ENCODE measurements at regions not wholly inside any gene's neighbourhood (a gene's known extent, or its start where the extent isn't known, plus 50 kb on each side); places are given as distances from the start of the nearest gene placed in this dataset.

GRCh38 chr6:85186546-85187175 lies 263.2 kb upstream of the NT5E start:
- Histone ChIP-seq H4K5ac (ENCODE audit: low read length) (no peak overlapping the region), H3K18ac (ENCODE audit: low read length) (no peak overlapping the region), H3K4me1 (ENCODE audit: control insufficient read depth, low read depth, low read length) (no peaks in the 10 kb centered on the region), H2BK5ac (ENCODE audit: low read length) (no peak overlapping the region), H3K4ac (ENCODE audit: low read depth, low read length) (no peak overlapping the region), H2BK15ac (replicated peaks; ENCODE audit: low read depth) (no peak overlapping the region), H3K4me2 (ENCODE audit: low read length) (no peak overlapping the region), H3K27me3 (ENCODE audit: insufficient read depth, low read length, poor library complexity) (no peaks in the 10 kb centered on the region), H3K9ac (ENCODE audit: low read length) (no peak overlapping the region), H2BK120ac (ENCODE audit: low read depth, low read length) (no peak overlapping the region), H3K4me3 (ENCODE audit: low read length) (no peak overlapping the region), H3K23ac (ENCODE audit: low read length) (no peak overlapping the region), H3K27ac (ENCODE audit: low read depth, low read length) (no peak overlapping the region), H3K56ac (ENCODE audit: low read length) (no peak overlapping the region), H2AK5ac (ENCODE audit: low read length) (no peak overlapping the region), H3K79me2 (ENCODE audit: control insufficient read depth, insufficient read depth, low read length) (no peaks in the 10 kb centered on the region), H3K79me1 (ENCODE audit: low read length) (no peaks in the 10 kb centered on the region), H3K36me3 (ENCODE audit: control insufficient read depth, insufficient read depth, low read length) (no peaks in the 10 kb centered on the region), H4K8ac (ENCODE audit: low read depth, low read length) (no peak overlapping the region)
- no CpG with 5 or more reads among the region's 1 CpG for WGBS (ENCODE audit: extremely low coverage, insufficient coverage, low lambda C conversion rate)
- DNase-seq, result no peak

- no peak overlapping the region for H3K4ac ChIP-seq (ENCODE audit: low read depth, low read length)
- no peak overlapping the region for H2BK5ac ChIP-seq (ENCODE audit: low read length)
- H3K23ac ChIP-seq (ENCODE audit: low read length), result no peak overlapping the region
- no peaks in the 10 kb centered on the region for H3K79me2 ChIP-seq (ENCODE audit: control insufficient read depth, insufficient read depth, low read length)
- no peaks in the 10 kb centered on the region for H3K79me1 ChIP-seq (ENCODE audit: low read length)
- H3K4me2 ChIP-seq (ENCODE audit: low read length), result no peak overlapping the region
- no peak overlapping the region for H2BK120ac ChIP-seq (ENCODE audit: low read depth, low read length)
- no CpG with 5 or more reads among the region's 1 CpG for WGBS (ENCODE audit: extremely low coverage, insufficient coverage, low lambda C conversion rate)
- H3K56ac ChIP-seq (ENCODE audit: low read length), result no peak overlapping the region
- H3K4me3 ChIP-seq (ENCODE audit: low read length), result no peak overlapping the region
- no peaks in the 10 kb centered on the region for H3K4me1 ChIP-seq (ENCODE audit: control insufficient read depth, low read depth, low read length)
- H4K8ac ChIP-seq (ENCODE audit: low read depth, low read length), result no peak overlapping the region
- no peak for DNase-seq
- no peak overlapping the region for H2BK15ac ChIP-seq (replicated peaks; ENCODE audit: low read depth)
- H3K18ac ChIP-seq (ENCODE audit: low read length), result no peak overlapping the region
- H2AK5ac ChIP-seq (ENCODE audit: low read length), result no peak overlapping the region
- H3K27me3 ChIP-seq (ENCODE audit: insufficient read depth, low read length, poor library complexity), result no peaks in the 10 kb centered on the region
- no peaks in the 10 kb centered on the region for H3K36me3 ChIP-seq (ENCODE audit: control insufficient read depth, insufficient read depth, low read length)
- no peak overlapping the region for H3K9ac ChIP-seq (ENCODE audit: low read length)
- no peak overlapping the region for H4K5ac ChIP-seq (ENCODE audit: low read length)
- no peak overlapping the region for H3K27ac ChIP-seq (ENCODE audit: low read depth, low read length)
Measured at GRCh38 chr6:85185977-85186376, 263.9 kb upstream of the NT5E start.

GRCh38 chr6:85183841-85184240 lies 266.0 kb upstream of the NT5E start:
- Histone ChIP-seq H3K23ac (ENCODE audit: low read length) (no peak overlapping the region), H3K36me3 (ENCODE audit: control insufficient read depth, insufficient read depth, low read length) (no peaks in the 10 kb centered on the region), H3K9ac (ENCODE audit: low read length) (no peak overlapping the region), H4K5ac (ENCODE audit: low read length) (no peak overlapping the region), H3K27ac (ENCODE audit: low read depth, low read length) (no peak overlapping the region), H3K18ac (ENCODE audit: low read length) (no peak overlapping the region), H3K79me1 (ENCODE audit: low read length) (no peaks in the 10 kb centered on the region), H4K8ac (ENCODE audit: low read depth, low read length) (no peak overlapping the region), H2BK120ac (ENCODE audit: low read depth, low read length) (no peak overlapping the region), H3K4me2 (ENCODE audit: low read length) (no peak overlapping the region), H3K27me3 (ENCODE audit: insufficient read depth, low read length, poor library complexity) (no peaks in the 10 kb centered on the region), H2AK5ac (ENCODE audit: low read length) (no peak overlapping the region), H3K79me2 (ENCODE audit: control insufficient read depth, insufficient read depth, low read length) (no peaks in the 10 kb centered on the region), H3K4ac (ENCODE audit: low read depth, low read length) (no peak overlapping the region), H2BK5ac (ENCODE audit: low read length) (no peak overlapping the region), H3K4me1 (ENCODE audit: control insufficient read depth, low read depth, low read length) (no peaks in the 10 kb centered on the region), H2BK15ac (replicated peaks; ENCODE audit: low read depth) (no peak overlapping the region), H3K56ac (ENCODE audit: low read length) (no peak overlapping the region), H3K4me3 (ENCODE audit: low read length) (no peak overlapping the region)
- no peak for DNase-seq

GRCh38 chr6:85172705-85173104 lies 277.2 kb upstream of the NT5E start:
- H3K79me2 ChIP-seq (ENCODE audit: control insufficient read depth, insufficient read depth, low read length), result no peaks in the 10 kb centered on the region
- DNase-seq, result no peak
- H3K56ac ChIP-seq (ENCODE audit: low read length), result no peak overlapping the region
- H3K4me2 ChIP-seq (ENCODE audit: low read length), result no peak overlapping the region
- no peak overlapping the region for H3K23ac ChIP-seq (ENCODE audit: low read length)
- H3K36me3 ChIP-seq (ENCODE audit: control insufficient read depth, insufficient read depth, low read length), result no peaks in the 10 kb centered on the region
- no peaks in the 10 kb centered on the region for H3K4me1 ChIP-seq (ENCODE audit: control insufficient read depth, low read depth, low read length)
- no peak overlapping the region for H2AK5ac ChIP-seq (ENCODE audit: low read length)
- H3K27me3 ChIP-seq (ENCODE audit: insufficient read depth, low read length, poor library complexity), result no peaks in the 10 kb centered on the region
- H4K5ac ChIP-seq (ENCODE audit: low read length), result no peak overlapping the region
- no peak overlapping the region for H3K27ac ChIP-seq (ENCODE audit: low read depth, low read length)
- H4K8ac ChIP-seq (ENCODE audit: low read depth, low read length), result no peak overlapping the region
- no peak overlapping the region for H3K18ac ChIP-seq (ENCODE audit: low read length)
- H3K9ac ChIP-seq (ENCODE audit: low read length), result no peak overlapping the region
- H2BK5ac ChIP-seq (ENCODE audit: low read length), result no peak overlapping the region
- no peak overlapping the region for H3K4ac ChIP-seq (ENCODE audit: low read depth, low read length)
- H2BK15ac ChIP-seq (replicated peaks; ENCODE audit: low read depth), result no peak overlapping the region
- no peak overlapping the region for H3K4me3 ChIP-seq (ENCODE audit: low read length)
- no peaks in the 10 kb centered on the region for H3K79me1 ChIP-seq (ENCODE audit: low read length)
- no peak overlapping the region for H2BK120ac ChIP-seq (ENCODE audit: low read depth, low read length)

DNA sequence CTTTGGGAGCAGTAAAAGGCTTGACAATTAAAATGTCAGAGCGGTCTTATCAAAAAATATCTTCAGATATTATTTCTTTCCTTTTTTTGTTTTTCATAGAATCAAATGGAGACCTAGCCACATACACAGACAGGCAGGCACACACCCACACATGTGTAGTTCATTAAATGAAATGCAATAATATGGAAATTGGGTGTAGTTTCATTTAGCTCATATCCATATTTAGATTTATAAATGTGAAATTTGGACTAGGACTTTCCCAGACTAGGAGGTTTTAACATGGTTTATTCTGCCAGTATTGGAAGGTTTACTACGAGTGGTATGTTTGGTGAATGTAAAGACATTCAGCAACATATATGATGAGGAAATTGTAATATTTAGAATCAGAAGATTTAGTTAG lies 277.7 kb upstream of the NT5E start:
- H3K56ac ChIP-seq (ENCODE audit: low read length), result no peak overlapping the region
- no peak overlapping the region for H2BK120ac ChIP-seq (ENCODE audit: low read depth, low read length)
- no peaks in the 10 kb centered on the region for H3K79me1 ChIP-seq (ENCODE audit: low read length)
- no peak overlapping the region for H3K9ac ChIP-seq (ENCODE audit: low read length)
- no peak overlapping the region for H3K23ac ChIP-seq (ENCODE audit: low read length)
- no peaks in the 10 kb centered on the region for H3K79me2 ChIP-seq (ENCODE audit: control insufficient read depth, insufficient read depth, low read length)
- H2BK15ac ChIP-seq (replicated peaks; ENCODE audit: low read depth), result no peak overlapping the region
- no peak overlapping the region for H3K4me3 ChIP-seq (ENCODE audit: low read length)
- H2BK5ac ChIP-seq (ENCODE audit: low read length), result no peak overlapping the region
- WGBS (ENCODE audit: extremely low coverage, insufficient coverage, low lambda C conversion rate), result no CpG with 5 or more reads among the region's 2 CpGs
- no peak overlapping the region for H3K4me2 ChIP-seq (ENCODE audit: low read length)
- no peaks in the 10 kb centered on the region for H3K27me3 ChIP-seq (ENCODE audit: insufficient read depth, low read length, poor library complexity)
- no peak overlapping the region for H3K27ac ChIP-seq (ENCODE audit: low read depth, low read length)
- no peak overlapping the region for H4K5ac ChIP-seq (ENCODE audit: low read length)
- H3K36me3 ChIP-seq (ENCODE audit: control insufficient read depth, insufficient read depth, low read length), result no peaks in the 10 kb centered on the region
- no peaks in the 10 kb centered on the region for H3K4me1 ChIP-seq (ENCODE audit: control insufficient read depth, low read depth, low read length)
- DNase-seq, result no peak
- no peak overlapping the region for H3K4ac ChIP-seq (ENCODE audit: low read depth, low read length)
- no peak overlapping the region for H3K18ac ChIP-seq (ENCODE audit: low read length)
- no peak overlapping the region for H4K8ac ChIP-seq (ENCODE audit: low read depth, low read length)
- H2AK5ac ChIP-seq (ENCODE audit: low read length), result no peak overlapping the region

DNA sequence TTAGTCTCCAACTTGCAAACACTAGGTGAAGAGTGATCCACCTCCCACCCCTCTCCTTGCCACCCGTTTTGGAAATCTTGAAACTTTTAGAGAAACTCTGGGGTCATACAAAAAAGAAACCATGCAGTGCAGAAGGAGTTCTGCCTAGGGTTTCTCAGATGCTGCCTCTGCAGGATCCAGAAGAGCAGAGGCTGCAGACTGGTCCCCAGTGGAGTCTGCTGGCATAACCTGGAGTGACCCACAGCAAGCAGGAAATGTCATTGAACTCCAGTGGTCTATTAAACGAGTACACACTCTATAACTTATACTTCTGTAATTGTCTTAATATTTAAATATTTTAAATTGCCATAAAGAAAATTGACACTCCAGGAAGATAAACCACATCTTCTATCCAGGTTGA lies 280.7 kb upstream of the NT5E start:
- Histone ChIP-seq H4K5ac (ENCODE audit: low read length) (no peak overlapping the region), H2AK5ac (ENCODE audit: low read length) (no peak overlapping the region), H2BK15ac (replicated peaks; ENCODE audit: low read depth) (no peak overlapping the region), H2BK120ac (ENCODE audit: low read depth, low read length) (no peak overlapping the region), H3K36me3 (ENCODE audit: control insufficient read depth, insufficient read depth, low read length) (no peaks in the 10 kb centered on the region), H3K4me1 (ENCODE audit: control insufficient read depth, low read depth, low read length) (no peaks in the 10 kb centered on the region), H3K79me2 (ENCODE audit: control insufficient read depth, insufficient read depth, low read length) (no peaks in the 10 kb centered on the region), H4K8ac (ENCODE audit: low read depth, low read length) (no peak overlapping the region), H3K9ac (ENCODE audit: low read length) (no peak overlapping the region), H3K4me2 (ENCODE audit: low read length) (no peak overlapping the region), H3K27me3 (ENCODE audit: insufficient read depth, low read length, poor library complexity) (no peaks in the 10 kb centered on the region), H3K4me3 (ENCODE audit: low read length) (no peak overlapping the region), H3K18ac (ENCODE audit: low read length) (no peak overlapping the region), H3K27ac (ENCODE audit: low read depth, low read length) (no peak overlapping the region), H3K23ac (ENCODE audit: low read length) (no peak overlapping the region), H2BK5ac (ENCODE audit: low read length) (no peak overlapping the region), H3K4ac (ENCODE audit: low read depth, low read length) (no peak overlapping the region), H3K79me1 (ENCODE audit: low read length) (no peaks in the 10 kb centered on the region), H3K56ac (ENCODE audit: low read length) (no peak overlapping the region)
- no CpG with 5 or more reads among the region's 2 CpGs for WGBS (ENCODE audit: extremely low coverage, insufficient coverage, low lambda C conversion rate)
- DNase-seq, result no peak
